ENCODE measurements at regions not wholly inside any gene's neighbourhood (a gene's known extent, or its start where the extent isn't known, plus 50 kb on each side); places are given as distances from the start of the nearest gene placed in this dataset.

- no peak overlapping the region for H3K4me3 ChIP-seq
- no peak overlapping the region for H3K4me2 ChIP-seq
- H3K79me2 ChIP-seq = no peaks in the 10 kb centered on the region
- H3K27ac ChIP-seq = no peak overlapping the region
- H4K20me1 ChIP-seq (ENCODE audit: insufficient read depth, poor library complexity, severe bottlenecking) = no peaks in the 10 kb centered on the region
- 82% methylated on average over 6 of the region's 6 CpGs for WGBS (ENCODE audit: low lambda C conversion rate, missing lambda C conversion rate)
- H3K9me2 ChIP-seq (replicated peaks; ENCODE audit: insufficient read depth) = no peaks in the 10 kb centered on the region
- H3K36me3 ChIP-seq (replicated peaks; ENCODE audit: insufficient read depth, low read depth) = no peaks in the 10 kb centered on the region
- no peaks in the 10 kb centered on the region for H3K9me3 ChIP-seq (ENCODE audit: low read depth)
- no peak for DNase-seq (ENCODE audit: low spot score)
- H3K27me3 ChIP-seq = no peaks in the 10 kb centered on the region
- no peak overlapping the region for H2AFZ ChIP-seq
- H3K4me1 ChIP-seq (ENCODE audit: insufficient read depth) = peaks cover 18% of the 10 kb centered on the region
- TF ChIP-seq CTCF (IDR thresholded peaks at IDR 0.05; ENCODE audit: poor library complexity) (no peak), EZH2phosphoT487 (IDR thresholded peaks at IDR 0.05; ENCODE audit: low read depth, severe bottlenecking, unreplicated experiment) (no peak), EZH2 (IDR thresholded peaks at IDR 0.05; ENCODE audit: borderline replicate concordance) (no peak)
Observed at GRCh38 chr9:16161483-16161882, 608.6 kb downstream of the CCDC171 start.

DNA sequence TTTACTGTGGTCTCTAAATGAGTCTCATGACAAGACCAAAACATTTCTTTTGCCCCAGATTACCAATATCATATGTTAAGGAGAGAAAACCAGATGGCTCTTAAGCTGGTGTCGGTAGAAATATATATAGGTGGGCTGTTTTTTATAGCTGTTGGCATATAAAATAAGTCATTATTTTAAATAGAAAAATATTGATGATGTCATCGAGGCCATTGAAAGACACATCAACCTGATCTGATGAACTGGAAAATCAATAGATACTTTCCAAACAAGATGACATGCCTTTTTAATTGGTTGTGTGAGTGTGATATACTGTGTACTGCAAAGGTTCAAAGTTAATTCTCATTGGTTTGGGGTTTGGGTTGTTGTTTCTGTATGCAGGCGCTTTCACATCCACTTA lies 617.3 kb downstream of the CCDC171 start:
- H3K4me1 ChIP-seq (ENCODE audit: insufficient read depth) = no peaks in the 10 kb centered on the region
- no peaks in the 10 kb centered on the region for H4K20me1 ChIP-seq (ENCODE audit: insufficient read depth, poor library complexity, severe bottlenecking)
- no peaks in the 10 kb centered on the region for H3K9me2 ChIP-seq (replicated peaks; ENCODE audit: insufficient read depth)
- H2AFZ ChIP-seq = no peak overlapping the region
- no peak overlapping the region for H3K27ac ChIP-seq
- no peak for DNase-seq (ENCODE audit: low spot score)
- H3K9me3 ChIP-seq (ENCODE audit: low read depth) = no peaks in the 10 kb centered on the region
- no peaks in the 10 kb centered on the region for H3K79me2 ChIP-seq
- WGBS (ENCODE audit: low lambda C conversion rate, missing lambda C conversion rate) = 91% methylated on average over 3 of the region's 3 CpGs
- H3K36me3 ChIP-seq (replicated peaks; ENCODE audit: insufficient read depth, low read depth) = no peaks in the 10 kb centered on the region
- no peak overlapping the region for H3K4me3 ChIP-seq
- TF ChIP-seq CTCF (IDR thresholded peaks at IDR 0.05; ENCODE audit: poor library complexity) = no peak
- TF ChIP-seq EZH2 (IDR thresholded peaks at IDR 0.05; ENCODE audit: borderline replicate concordance) = no peak
- TF ChIP-seq EZH2phosphoT487 (IDR thresholded peaks at IDR 0.05; ENCODE audit: low read depth, severe bottlenecking, unreplicated experiment) = no peak
- no peak overlapping the region for H3K4me2 ChIP-seq
- no peaks in the 10 kb centered on the region for H3K27me3 ChIP-seq

- DNase-seq (ENCODE audit: low spot score) = no peak
- no peaks in the 10 kb centered on the region for H3K4me1 ChIP-seq (ENCODE audit: insufficient read depth)
- H3K36me3 ChIP-seq (replicated peaks; ENCODE audit: insufficient read depth, low read depth) = no peaks in the 10 kb centered on the region
- H3K9me3 ChIP-seq (ENCODE audit: low read depth) = no peaks in the 10 kb centered on the region
- H3K4me2 ChIP-seq = no peak overlapping the region
- no peaks in the 10 kb centered on the region for H4K20me1 ChIP-seq (ENCODE audit: insufficient read depth, poor library complexity, severe bottlenecking)
- no peaks in the 10 kb centered on the region for H3K9me2 ChIP-seq (replicated peaks; ENCODE audit: insufficient read depth)
- WGBS (ENCODE audit: low lambda C conversion rate, missing lambda C conversion rate) = 27% methylated on average over 6 of the region's 6 CpGs
- H3K27me3 ChIP-seq = no peaks in the 10 kb centered on the region
- H3K4me3 ChIP-seq = no peak overlapping the region
- TF ChIP-seq EZH2 (IDR thresholded peaks at IDR 0.05; ENCODE audit: borderline replicate concordance) (no peak), EZH2phosphoT487 (IDR thresholded peaks at IDR 0.05; ENCODE audit: low read depth, severe bottlenecking, unreplicated experiment) (no peak), CTCF (IDR thresholded peaks at IDR 0.05; ENCODE audit: poor library complexity) (no peak)
- no peak overlapping the region for H2AFZ ChIP-seq
- H3K27ac ChIP-seq = no peak overlapping the region
- H3K79me2 ChIP-seq = no peaks in the 10 kb centered on the region
Observed at GRCh38 chr9:16171911-16172310, 619.1 kb downstream of the CCDC171 start.

GRCh38 chr9:16172796-16173195 lies 620.0 kb downstream of the CCDC171 start:
- Histone ChIP-seq H3K9me3 (ENCODE audit: low read depth) (no peaks in the 10 kb centered on the region), H3K4me2 (no peak overlapping the region), H4K20me1 (ENCODE audit: insufficient read depth, poor library complexity, severe bottlenecking) (no peaks in the 10 kb centered on the region), H3K27ac (no peak overlapping the region), H3K36me3 (replicated peaks; ENCODE audit: insufficient read depth, low read depth) (no peaks in the 10 kb centered on the region), H3K4me3 (no peak overlapping the region), H3K79me2 (no peaks in the 10 kb centered on the region), H3K9me2 (replicated peaks; ENCODE audit: insufficient read depth) (no peaks in the 10 kb centered on the region), H3K4me1 (ENCODE audit: insufficient read depth) (no peaks in the 10 kb centered on the region), H3K27me3 (no peaks in the 10 kb centered on the region), H2AFZ (no peak overlapping the region)
- WGBS (ENCODE audit: low lambda C conversion rate, missing lambda C conversion rate) = 61% methylated on average over 5 of the region's 5 CpGs
- TF ChIP-seq CTCF (IDR thresholded peaks at IDR 0.05; ENCODE audit: poor library complexity) = no peak
- TF ChIP-seq EZH2phosphoT487 (IDR thresholded peaks at IDR 0.05; ENCODE audit: low read depth, severe bottlenecking, unreplicated experiment) = no peak
- no peak for TF ChIP-seq EZH2 (IDR thresholded peaks at IDR 0.05; ENCODE audit: borderline replicate concordance)
- DNase-seq (ENCODE audit: low spot score) = no peak
